PFSK-1 (cell line): ENCODE measurements at regions not wholly inside any gene's neighbourhood (a gene's known extent, or its start where the extent isn't known, plus 50 kb on each side); places are given as distances from the start of the nearest gene placed in this dataset.

Source experiments
- FOXP2 ChIP-seq: optimal IDR thresholded peaks from 2 replicates; pipeline ENCODE3; 2011; ENCODE audit warnings: borderline replicate concordance, control low read depth, inconsistent platforms; ENCODE audit not compliant: insufficient read depth; ENCODE audit errors: extremely low read length, extremely low read depth
- POLR2AphosphoS5 ChIP-seq: IDR thresholded peaks from 2 replicates; pipeline ENCODE4 v1.6.1; 2012; ENCODE audit warnings: low read depth, mild to moderate bottlenecking, control low read depth, low read length, moderate library complexity
- REST ChIP-seq, 2 experiments: IDR thresholded peaks; 2 replicates each; pipeline versions ENCODE4 v1.6.1 to v1.8.0; 2011 to 2012; ENCODE audit warnings: low read depth in 2 of 2, low read length in 2 of 2, control low read depth in 1 of 2, inconsistent platforms in 1 of 2, mild to moderate bottlenecking in 1 of 2, moderate library complexity in 1 of 2; ENCODE audit not compliant: insufficient read depth in 1 of 2
- SIN3A ChIP-seq: IDR thresholded peaks from 2 replicates; pipeline ENCODE4 v1.6.1; 2012; ENCODE audit warnings: mild to moderate bottlenecking, low read length, moderate library complexity, borderline replicate concordance; ENCODE audit not compliant: insufficient read depth
- TAF1 ChIP-seq: IDR thresholded peaks from 2 replicates; pipeline ENCODE4 v1.6.1; 2012; ENCODE audit warnings: low read length, control low read depth, borderline replicate concordance; ENCODE audit not compliant: insufficient read depth

DNA sequence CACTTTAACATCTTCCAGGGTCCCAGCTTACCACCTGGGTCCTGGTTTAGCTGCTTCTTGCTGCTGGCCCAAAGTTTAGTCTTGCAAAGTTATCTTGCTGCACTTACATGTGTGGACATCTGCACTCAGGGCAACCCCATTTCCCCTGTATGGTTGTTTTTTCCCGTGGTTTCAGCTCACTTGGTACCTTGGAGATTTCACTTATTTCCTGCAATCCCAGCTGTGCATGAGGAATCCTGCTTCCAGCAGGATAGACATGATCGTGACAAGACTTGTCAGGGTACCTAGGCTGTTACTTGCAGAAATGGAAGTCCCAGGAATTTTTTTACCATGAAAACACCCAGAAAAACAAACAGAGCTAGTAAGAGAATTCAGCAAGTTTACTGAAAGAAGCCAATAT, 95.9 kb upstream of the LEP start:
- TF ChIP-seq SIN3A (no peak), FOXP2 (no peak), REST (IDR thresholded peaks at IDR 0.05; ENCODE audit: insufficient read depth in 1 of 2, low read depth in 2 of 2, low read length in 2 of 2) (no peak), TAF1 (no peak), POLR2AphosphoS5 (no peak)

DNA sequence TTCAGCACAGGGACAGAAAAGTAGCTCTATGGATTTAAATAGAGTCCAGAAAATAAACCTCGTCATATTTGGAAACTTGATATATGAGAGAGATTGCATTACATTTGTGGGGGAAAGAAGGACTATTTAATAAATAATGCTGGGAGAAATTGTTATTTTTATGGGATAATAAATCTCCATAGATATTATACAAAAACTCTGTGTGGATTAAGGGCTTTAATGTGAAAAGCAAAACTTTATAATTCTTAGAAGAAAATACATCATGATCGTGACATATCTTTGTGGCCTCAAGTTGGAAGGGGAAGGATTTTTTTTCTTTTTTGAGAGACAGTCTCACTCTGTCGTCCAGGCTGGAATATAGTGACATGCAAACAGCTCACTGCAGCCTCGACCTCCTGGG, 95.0 kb upstream of the LEP start:
- TF ChIP-seq TAF1 (no peak), POLR2AphosphoS5 (no peak), FOXP2 (no peak), SIN3A (no peak), REST (IDR thresholded peaks at IDR 0.05; ENCODE audit: insufficient read depth in 1 of 2, low read depth in 2 of 2, low read length in 2 of 2) (no peak)

DNA sequence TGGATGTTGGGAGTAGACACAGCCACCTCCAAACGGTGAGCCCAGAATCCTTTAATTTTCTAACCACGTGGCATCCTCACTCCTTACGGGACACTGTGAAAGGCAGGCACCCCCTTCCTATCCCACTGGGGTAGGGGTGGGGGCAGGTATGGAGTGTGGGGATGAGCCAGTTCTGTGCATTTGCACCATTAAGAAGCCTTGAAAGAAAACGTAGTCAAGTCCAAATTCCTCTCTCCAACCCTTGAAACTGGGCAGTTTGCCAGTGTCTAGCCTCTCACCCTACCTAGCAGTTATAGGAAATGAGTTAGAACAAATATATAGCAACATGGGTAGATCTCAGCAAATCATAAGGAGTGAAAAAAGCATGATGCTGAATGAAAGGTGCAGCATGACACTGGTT, 92.4 kb upstream of the LEP start:
- TF ChIP-seq TAF1: no peak
- no peak for TF ChIP-seq REST (IDR thresholded peaks at IDR 0.05; ENCODE audit: insufficient read depth in 1 of 2, low read depth in 2 of 2, low read length in 2 of 2)
- TF ChIP-seq POLR2AphosphoS5: no peak
- no peak for TF ChIP-seq FOXP2
- TF ChIP-seq SIN3A: no peak

GRCh38 chr7:128150223-128150865, 90.7 kb upstream of the LEP start:
- TF ChIP-seq FOXP2 (no peak), SIN3A (no peak), REST (IDR thresholded peaks at IDR 0.05; ENCODE audit: insufficient read depth in 1 of 2, low read depth in 2 of 2, low read length in 2 of 2) (no peak), TAF1 (no peak), POLR2AphosphoS5 (no peak)

GRCh38 chr7:128151635-128152034, 89.4 kb upstream of the LEP start:
- no peak for TF ChIP-seq SIN3A
- TF ChIP-seq FOXP2: no peak
- TF ChIP-seq TAF1: no peak
